HFFc6 (cell line): ENCODE measurements at regions not wholly inside any gene's neighbourhood (a gene's known extent, or its start where the extent isn't known, plus 50 kb on each side); places are given as distances from the start of the nearest gene placed in this dataset.

Source experiments
- DNase-seq: peaks from one replicate; pipeline ENCODE4 v3.0.0-alpha.2; 2018
- H3K27ac Mint-ChIP-seq: 2 replicates; pipeline ENCODE4 v1.8.0; 2020; ENCODE audit warnings: mild to moderate bottlenecking, mixed read lengths
- H3K27me3 Mint-ChIP-seq: 2 replicates; pipeline ENCODE4 v1.8.0; 2021; ENCODE audit warnings: mild to moderate bottlenecking, moderate library complexity, mixed read lengths; ENCODE audit not compliant: insufficient read depth
- H3K36me3 Mint-ChIP-seq: 2 replicates; pipeline ENCODE4 v1.8.0; 2021; ENCODE audit warnings: low read depth, mixed read lengths
- H3K4me1 Mint-ChIP-seq: 2 replicates; pipeline ENCODE4 v1.8.0; 2020; ENCODE audit warnings: low read depth, mixed read lengths
- H3K4me3 Mint-ChIP-seq: 2 replicates; pipeline ENCODE4 v1.8.0; 2020; ENCODE audit warnings: mild to moderate bottlenecking, moderate library complexity, mixed read lengths
- H3K9me3 Mint-ChIP-seq: 2 replicates; pipeline ENCODE4 v1.8.0; 2020; ENCODE audit warnings: mild to moderate bottlenecking, mixed read lengths
- TF ChIP-seq, protein P1 (sequence below): fragments of 200-600 bp; sonication (generic); IDR thresholded peaks from 2 replicates; pipeline ENCODE4 v1.5.0; 2021; ENCODE audit warnings: antibody characterized with exemption, mild to moderate bottlenecking

GRCh38 chr10:123484722-123485121 lies 181.4 kb upstream of the GPR26 start:
- H3K9me3 Mint-ChIP-seq, result peaks cover 35% of the 10 kb centered on the region
- H3K36me3 Mint-ChIP-seq, result 0 out of 2 replicates have a peak, but pooled peaks cover 4% of the 10 kb centered on the region
- H3K4me1 Mint-ChIP-seq, result no peaks in the 10 kb centered on the region
- H3K27ac Mint-ChIP-seq, result no peak overlapping the region
- no peak overlapping the region for H3K4me3 Mint-ChIP-seq
- peaks cover 4% of the 10 kb centered on the region; the same call in 1 of the 2 replicates for H3K27me3 Mint-ChIP-seq
- no peak for DNase-seq
- TF ChIP-seq, protein P1, sequence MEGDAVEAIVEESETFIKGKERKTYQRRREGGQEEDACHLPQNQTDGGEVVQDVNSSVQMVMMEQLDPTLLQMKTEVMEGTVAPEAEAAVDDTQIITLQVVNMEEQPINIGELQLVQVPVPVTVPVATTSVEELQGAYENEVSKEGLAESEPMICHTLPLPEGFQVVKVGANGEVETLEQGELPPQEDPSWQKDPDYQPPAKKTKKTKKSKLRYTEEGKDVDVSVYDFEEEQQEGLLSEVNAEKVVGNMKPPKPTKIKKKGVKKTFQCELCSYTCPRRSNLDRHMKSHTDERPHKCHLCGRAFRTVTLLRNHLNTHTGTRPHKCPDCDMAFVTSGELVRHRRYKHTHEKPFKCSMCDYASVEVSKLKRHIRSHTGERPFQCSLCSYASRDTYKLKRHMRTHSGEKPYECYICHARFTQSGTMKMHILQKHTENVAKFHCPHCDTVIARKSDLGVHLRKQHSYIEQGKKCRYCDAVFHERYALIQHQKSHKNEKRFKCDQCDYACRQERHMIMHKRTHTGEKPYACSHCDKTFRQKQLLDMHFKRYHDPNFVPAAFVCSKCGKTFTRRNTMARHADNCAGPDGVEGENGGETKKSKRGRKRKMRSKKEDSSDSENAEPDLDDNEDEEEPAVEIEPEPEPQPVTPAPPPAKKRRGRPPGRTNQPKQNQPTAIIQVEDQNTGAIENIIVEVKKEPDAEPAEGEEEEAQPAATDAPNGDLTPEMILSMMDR, result no peak

DNA sequence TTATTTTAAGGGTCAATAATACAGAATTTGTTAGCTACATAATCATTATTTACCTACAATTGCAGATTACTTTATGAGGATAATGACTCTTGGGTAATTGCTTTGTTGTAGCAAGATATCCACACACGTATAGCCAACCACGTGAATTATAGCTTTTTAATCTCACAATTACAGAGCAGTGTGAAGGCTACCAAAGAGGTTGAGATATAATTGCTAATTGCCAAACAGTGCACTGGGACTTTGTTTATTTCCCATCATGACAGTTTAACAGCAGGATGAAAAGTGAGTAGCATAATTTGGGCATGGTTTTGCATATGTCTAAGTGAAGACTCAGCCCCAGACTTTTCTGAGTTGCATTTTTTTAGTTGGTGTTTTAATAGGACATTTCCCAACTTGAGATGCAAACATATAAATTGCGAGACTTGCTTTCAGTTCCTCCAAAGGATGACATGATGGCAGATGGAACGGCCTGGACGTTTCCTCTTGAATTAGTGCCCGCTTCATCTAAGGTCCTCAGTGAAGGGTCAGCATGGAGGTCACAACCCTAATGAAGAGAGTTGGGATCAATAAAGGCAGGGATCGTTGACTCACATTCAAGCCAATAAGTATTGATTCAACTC lies 180.7 kb upstream of the GPR26 start:
- no peak overlapping the region for H3K27ac Mint-ChIP-seq
- H3K36me3 Mint-ChIP-seq, result 0 out of 2 replicates have a peak, but pooled peaks cover 3% of the 10 kb centered on the region
- TF ChIP-seq, protein P1, result no peak
- peaks cover 29% of the 10 kb centered on the region for H3K9me3 Mint-ChIP-seq
- H3K27me3 Mint-ChIP-seq, result peaks cover 4% of the 10 kb centered on the region; the same call in 1 of the 2 replicates
- DNase-seq, result no peak
- no peak overlapping the region for H3K4me3 Mint-ChIP-seq
- no peaks in the 10 kb centered on the region for H3K4me1 Mint-ChIP-seq

GRCh38 chr10:123488436-123488835 lies 177.7 kb upstream of the GPR26 start:
- Mint-ChIP-seq H3K27ac (no peak overlapping the region), H3K4me3 (no peak overlapping the region), H3K36me3 (no peaks in the 10 kb centered on the region), H3K27me3 (peaks cover 4% of the 10 kb centered on the region; the same call in 1 of the 2 replicates), H3K4me1 (no peaks in the 10 kb centered on the region), H3K9me3 (peaks cover 30% of the 10 kb centered on the region)
- TF ChIP-seq, protein P1, result no peak
- DNase-seq, result no peak

GRCh38 chr10:123491364-123491763 lies 174.8 kb upstream of the GPR26 start:
- H3K4me3 Mint-ChIP-seq, result no peak overlapping the region
- TF ChIP-seq, protein P1, result no peak
- no peak overlapping the region for H3K27ac Mint-ChIP-seq
- DNase-seq, result no peak
- peaks cover 2% of the 10 kb centered on the region; the same call in 1 of the 2 replicates for H3K27me3 Mint-ChIP-seq
- H3K36me3 Mint-ChIP-seq, result no peaks in the 10 kb centered on the region
- no peaks in the 10 kb centered on the region for H3K4me1 Mint-ChIP-seq
- peaks cover 45% of the 10 kb centered on the region for H3K9me3 Mint-ChIP-seq

DNA sequence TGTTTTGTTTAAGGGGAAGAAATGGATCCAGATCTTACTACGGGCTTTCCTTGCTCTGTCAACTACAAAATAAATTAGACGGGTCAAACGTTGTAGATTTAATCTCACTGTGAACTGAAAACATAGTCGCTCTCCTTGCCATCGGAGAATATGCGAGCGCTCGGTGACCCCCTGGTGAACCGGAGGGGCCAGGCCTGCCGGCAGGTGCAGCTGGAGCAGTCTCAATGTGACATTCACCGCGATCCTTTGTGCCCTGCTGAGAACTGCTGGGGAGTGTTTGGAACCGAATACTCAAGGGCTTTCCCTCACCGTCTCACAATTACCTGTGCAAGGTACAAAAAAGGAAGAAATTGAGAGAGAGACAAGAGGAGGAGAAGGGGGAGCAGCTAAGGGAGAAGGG lies 174.1 kb upstream of the GPR26 start:
- Mint-ChIP-seq H3K4me1 (no peaks in the 10 kb centered on the region), H3K27ac (no peak overlapping the region), H3K4me3 (no peak overlapping the region), H3K27me3 (peaks cover 2% of the 10 kb centered on the region; the same call in 1 of the 2 replicates), H3K36me3 (no peaks in the 10 kb centered on the region), H3K9me3 (peaks cover 45% of the 10 kb centered on the region)
- TF ChIP-seq, protein P1, result no peak
- no peak for DNase-seq
